Activated CD8-positive, alpha-beta memory T cell treated with anti-CD3 and anti-CD28 coated beads, Interleukin-2, amount 50 U/mL, for 48 hours (primary cell): ENCODE measurements at regions not wholly inside any gene's neighbourhood (a gene's known extent, or its start where the extent isn't known, plus 50 kb on each side); places are given as distances from the start of the nearest gene placed in this dataset.
"Not testable (repeated sequence)": the region's sequence is repeated elsewhere in the genome, so short reads cannot be mapped to it uniquely, and the experiment has no call there.

Experiments used
- DNase-seq: peaks from one replicate; pipeline ENCODE4 v3.0.0-alpha.2; 2020

DNA sequence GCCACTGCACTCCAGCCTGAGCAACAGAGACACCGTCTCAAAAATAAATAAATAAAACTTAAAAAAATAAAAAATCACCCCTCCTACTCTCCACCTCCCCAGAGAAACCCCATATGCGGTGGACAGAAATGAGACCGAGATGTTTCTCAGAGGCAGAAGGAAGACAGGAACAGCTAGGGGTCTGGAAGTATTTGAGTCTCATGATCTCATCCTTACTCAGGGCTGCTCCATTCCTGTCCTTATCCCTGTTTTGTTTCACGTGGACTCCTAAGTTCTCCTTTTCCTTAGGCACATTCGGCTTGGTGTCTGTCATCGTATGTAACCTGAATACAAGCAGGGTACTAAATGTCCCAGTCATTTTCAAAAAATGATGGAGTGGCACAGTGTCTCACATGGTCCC, 76.1 kb downstream of the C9orf50 start:
- DNase-seq, result no peak

DNA sequence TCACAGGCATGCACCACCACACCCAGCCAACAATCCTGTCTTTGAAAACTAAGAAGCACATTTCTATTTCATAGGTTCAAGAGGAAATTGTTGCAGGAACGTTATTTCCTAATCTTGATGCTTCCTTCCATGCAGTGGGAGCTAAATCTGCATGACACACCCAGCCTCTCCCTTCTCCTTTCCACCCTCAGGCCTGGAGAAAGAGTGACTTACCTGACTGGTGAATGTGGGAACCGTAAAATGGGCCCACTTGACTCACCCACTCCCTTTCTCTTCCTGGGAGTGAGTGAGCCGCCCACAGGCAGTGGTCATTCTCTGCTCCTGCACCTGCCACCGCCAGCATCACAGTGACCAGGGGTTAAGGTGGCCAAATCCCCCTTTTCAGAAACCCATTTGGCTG, 78.2 kb downstream of the C9orf50 start:
- no peak for DNase-seq

DNA sequence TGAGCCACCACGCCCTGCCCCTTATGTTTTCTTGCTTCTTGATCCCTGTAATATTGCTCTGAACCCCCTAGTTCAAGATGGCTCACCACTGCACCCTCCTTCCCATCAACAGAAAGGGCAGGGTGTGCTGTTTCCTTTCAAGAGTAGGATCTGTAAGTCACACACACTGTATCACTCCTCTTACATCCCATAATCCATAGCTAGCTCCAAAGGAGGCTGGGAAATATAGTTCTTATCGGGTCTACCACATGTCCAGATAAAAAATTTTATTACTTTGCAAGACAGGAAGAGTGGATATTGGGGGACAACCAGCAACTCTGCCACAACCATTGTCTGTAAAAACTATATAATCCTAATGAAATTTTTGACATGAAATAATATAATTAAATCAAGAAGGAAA, 79.6 kb downstream of the C9orf50 start:
- no peak for DNase-seq

DNA sequence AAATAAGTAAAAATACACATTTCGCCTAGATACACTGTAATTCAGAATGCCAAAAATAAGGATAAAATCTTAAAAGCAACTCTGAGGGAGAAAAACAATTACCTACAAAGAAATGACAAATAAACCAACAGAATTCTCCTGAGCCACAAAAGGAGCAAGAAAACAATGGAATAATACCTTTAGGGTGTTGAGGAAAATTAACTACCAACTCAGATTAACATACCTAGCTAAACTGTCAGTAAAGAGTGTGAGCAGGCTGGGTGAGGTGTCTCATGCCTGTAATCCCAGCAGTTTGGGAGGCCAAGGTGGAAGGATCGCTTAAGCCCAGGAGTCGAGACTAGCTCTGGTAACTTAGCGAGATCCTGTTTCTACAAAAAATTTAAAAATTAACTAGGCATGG, 81.5 kb downstream of the C9orf50 start:
- no peak for DNase-seq

DNA sequence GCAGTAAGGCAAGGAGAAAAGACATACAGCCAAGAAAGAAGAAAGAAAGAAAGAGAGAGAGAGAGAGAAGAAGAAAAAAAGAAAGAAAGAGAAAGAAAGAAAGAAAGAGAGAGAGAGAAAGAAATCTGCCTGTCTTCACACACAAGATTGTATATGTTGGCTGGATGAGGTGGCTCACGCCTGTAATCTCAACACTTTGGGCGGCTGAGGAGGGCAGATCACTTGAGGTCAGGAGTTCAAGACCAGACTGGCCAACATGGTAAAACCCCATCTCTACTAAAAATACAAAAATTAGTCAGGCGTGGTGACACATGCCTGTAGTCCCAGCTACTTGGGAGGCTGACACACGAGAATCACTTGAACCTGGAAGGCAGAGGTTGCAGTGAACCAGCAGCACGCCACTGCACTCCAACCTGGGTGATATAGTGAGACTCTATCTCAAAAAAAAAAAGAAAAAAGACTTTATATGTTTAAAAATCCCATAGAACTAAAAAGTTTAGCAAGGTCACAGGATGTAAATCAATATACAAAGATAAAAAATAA, 89.0 kb downstream of the C9orf50 start:
- DNase-seq, result not testable (repeated sequence)

DNA sequence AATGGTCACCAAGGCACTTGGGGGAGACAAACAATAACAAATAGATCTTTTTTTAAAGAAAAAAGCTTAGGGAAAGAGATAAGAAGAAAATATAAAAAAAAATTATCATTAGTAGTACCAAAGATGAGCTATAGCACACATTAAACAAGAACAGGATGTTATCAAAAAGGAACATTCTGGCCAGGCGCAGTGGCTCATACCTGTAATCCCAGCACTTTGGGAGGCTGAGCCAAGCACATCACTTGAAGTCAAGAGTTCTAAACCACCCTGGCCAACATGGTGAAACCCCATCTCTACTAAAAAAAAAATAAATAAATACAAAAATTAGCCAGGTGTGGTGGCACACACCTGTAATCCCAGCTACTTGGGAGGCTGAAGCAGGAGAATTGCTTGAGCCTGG, 92.9 kb downstream of the C9orf50 start:
- not testable (repeated sequence) for DNase-seq

DNA sequence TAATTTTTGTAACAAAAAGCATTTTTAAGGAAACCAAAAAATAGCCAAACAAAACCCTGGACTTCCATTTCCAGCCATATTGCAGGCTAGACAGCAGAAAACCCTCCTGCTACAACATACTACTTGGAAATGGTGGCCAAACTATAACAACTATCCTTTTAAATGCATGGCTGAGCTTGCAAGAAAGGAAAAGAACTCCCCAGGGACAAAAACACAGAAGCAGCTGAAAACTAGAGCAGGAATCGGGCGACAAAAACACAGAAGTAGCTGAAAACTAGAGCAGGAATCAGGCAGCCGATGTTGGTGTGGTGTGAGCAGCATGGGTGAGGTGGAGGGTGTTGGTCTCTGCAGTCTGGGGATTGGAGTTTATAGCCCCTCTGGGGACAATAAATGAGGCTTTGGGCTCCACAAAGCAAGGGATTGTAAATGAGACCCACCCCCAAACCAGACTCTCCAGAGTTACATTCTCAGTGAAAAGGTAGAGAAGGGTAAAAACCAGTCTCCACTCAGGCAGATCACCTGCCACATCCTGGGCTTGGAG, 95.2 kb downstream of the C9orf50 start:
- no peak for DNase-seq

DNA sequence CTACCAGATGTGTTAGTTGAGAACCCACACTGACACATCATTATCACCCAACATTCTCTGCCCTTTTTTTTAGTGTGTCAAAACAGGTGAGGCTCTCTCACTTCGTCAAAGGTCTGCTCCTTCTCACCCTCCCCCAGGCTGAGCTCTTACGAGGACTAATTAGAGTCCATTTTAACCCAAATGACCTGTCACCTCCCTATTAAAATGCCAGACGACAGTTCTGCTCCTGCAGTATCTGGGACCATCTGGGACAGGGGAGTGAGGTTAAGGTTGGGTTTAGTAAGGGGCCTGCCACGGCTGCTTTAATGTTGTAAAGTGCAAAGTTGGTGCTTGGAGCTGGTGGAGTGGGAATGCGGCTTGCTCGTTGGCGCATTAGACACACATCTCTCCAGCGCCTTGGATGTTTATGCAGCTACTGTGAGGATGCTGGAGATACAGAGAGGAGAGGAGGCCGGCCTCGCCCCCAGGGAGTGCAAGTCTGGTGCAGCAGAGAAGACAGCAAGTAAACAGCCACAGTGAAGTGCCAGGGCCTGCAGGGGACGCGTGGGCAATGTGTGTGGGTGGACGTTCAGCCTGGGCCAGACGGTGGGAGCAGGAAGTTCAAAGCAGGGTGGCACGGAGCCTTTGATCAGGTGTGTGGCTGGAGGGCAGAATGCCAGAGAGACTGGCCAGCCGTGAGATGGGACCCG, 96.2 kb downstream of the C9orf50 start:
- DNase-seq, result no peak

DNA sequence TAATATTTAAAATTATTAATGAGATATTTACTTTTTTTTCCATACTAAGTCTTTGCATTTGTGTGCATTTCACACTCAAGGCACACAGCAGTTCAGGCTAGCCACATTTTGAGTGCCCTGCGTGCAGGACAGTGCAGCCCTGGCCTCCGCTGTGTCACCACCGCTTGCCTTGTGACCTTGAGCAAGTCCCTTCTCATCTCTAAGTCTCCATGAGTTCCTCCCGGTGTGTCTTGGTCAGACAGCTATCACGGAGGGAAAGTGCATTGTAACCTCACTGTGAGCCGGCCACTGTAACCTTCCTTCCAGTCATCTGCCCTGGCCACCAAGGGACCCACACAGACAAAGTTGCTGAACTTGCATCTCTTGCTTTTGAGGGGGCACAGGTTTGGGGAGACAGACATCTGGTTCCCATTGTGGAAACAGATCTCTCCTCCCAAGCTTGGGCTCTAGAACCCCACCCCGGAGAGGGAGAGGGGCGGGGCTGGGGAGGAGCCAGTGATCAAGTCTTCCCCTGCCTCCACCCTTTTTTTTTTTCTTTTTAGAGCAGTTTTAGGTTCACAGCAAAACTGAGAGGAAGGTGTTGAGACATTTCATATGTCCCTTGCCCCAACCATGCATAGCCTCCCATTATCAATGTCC, 96.8 kb downstream of the C9orf50 start:
- DNase-seq, result no peak

DNA sequence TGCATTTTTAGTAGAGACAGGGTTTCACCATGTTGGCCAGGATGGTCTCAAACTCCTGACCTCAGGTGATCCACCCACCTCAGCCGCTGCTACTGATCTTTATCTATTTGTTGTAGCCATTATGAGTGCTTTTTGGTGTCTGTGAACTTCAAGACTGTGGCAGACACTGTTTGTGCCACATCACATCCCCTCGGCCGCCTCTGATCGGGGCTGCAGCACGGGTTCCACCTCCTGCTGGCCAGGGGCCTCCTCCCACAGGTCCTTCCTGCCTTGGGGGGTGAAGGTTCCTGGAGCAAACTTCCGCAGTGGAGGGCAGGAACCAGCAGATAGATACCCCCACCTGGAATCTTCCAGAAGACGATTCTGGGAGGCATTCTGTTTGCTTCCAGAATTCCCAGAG, 98.5 kb downstream of the C9orf50 start:
- no peak for DNase-seq

DNA sequence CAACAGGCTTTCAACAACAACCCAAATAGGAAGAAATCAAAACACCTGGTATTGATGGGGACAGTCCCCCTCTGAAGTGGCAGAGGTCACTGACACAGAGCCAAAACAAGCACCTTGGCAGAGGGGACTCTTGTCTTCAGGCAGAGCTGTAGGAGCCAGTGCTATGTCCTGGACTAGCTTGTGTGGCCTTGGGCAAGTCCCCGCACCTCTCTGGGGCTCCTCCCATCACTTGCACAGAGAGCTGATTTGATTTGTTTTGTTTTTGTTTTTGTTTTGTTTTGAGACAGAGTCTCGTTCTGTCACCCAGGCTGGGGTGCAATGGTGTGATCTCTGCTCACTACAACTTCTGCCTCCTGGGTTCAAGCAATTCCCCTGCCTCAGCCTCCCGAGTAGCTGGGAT, 100.8 kb downstream of the C9orf50 start:
- DNase-seq, result no peak

DNA sequence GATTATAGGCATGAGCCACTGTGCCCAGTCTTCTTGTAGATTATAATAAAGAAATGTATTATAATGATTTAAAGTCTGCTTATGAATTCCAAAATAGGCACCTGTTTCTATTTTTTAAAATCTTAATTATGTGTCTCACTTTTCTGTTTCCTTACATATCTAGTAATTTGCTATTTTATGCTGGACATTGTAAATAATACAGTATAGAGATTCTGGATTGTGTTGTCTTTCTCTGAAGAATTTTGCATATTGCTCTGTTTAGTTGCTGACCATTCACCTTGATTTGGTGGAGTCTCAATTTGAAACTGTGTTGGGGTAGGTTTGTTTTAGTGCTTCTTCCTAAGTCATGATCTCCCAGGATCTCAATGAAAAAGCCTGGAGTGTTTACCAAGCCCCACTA, 102.8 kb downstream of the C9orf50 start:
- no peak for DNase-seq

DNA sequence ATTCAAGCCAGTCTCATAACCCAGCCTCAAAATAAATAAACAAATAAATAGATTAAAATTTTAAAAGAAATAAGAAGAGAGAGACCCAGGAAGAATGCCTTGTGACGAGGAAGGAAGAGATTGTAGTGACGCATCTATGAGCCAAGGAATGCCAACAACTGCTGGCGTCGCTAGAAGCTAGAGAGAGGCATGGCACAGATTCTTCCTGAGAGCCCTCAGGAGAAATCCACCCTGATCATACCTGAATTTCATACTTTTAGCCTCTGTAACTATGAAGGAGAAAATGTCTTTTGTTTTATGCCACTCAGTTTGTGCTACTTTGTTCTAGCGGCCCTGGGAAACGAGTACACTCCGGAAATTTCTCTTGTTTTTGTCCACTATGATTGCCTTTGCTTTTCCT, 103.9 kb downstream of the C9orf50 start:
- no peak for DNase-seq

DNA sequence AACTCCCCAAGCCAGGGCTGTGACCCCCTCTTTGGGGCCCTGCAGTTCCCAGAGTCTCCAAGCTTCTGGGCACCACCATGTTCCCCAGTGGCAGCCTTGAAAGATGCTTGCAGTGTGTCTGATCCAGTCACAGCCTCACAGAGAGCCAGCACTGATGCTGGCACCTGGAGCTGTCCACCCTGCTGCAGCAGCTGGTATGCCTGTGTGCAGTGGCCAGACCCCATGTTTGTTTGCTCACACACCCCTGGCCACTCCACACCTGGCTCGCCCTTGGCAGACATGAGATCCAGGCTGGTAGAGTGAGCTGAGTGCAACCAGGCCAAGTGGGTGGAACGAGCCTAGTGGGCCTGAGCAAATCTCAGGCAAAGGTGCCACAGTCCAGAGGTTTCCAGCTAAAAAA, 106.0 kb downstream of the C9orf50 start:
- no peak for DNase-seq

DNA sequence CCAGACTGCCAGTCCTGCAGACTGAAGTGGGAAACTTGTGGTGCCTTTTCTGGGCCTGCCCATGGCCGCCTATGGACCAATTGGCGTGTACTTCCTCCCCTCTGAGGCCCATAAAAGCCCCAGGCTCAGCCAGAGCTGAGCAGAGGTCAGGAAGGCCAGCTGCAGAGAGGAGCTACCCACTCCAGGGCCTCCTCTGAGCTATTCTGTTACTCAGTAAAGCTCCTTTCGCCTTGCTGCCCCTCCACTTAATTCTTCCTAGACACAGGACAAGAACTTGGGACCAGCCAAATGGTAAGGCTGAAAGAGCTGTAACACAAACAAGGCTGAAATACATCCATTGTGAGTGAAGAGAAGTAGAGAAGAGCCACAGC, 106.4 kb downstream of the C9orf50 start:
- no peak for DNase-seq

DNA sequence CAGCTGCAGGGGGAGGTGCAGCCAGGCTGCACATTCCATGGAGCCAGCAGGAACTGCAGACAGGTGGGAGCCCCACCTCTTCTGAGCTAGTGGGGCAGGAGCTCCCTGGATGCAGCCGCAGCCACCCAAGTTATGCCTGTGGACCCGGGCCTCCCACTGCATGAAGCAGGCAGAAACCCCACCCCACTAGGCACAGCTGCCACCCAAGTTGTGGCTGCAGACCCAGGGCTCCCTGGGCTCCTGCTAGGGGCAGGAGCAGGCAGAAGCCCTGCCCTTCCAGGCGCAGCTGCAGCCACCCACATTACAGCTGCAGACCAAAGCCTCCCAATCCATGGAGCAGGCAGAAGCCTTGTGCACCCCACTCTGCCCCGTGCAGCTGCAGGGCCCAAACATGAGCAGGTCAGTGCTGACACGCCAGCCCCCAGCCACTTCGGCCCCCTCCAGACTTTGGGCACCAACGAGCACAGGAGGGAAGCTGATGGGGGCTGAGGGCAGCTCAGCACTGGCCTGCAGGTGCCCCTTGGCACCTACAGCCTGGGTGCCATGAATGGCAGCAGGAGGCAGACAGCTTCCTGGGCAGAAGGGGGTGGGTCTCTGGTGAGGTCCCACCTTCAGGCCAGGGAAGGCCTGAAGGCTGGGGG, 106.9 kb downstream of the C9orf50 start:
- DNase-seq, result no peak

DNA sequence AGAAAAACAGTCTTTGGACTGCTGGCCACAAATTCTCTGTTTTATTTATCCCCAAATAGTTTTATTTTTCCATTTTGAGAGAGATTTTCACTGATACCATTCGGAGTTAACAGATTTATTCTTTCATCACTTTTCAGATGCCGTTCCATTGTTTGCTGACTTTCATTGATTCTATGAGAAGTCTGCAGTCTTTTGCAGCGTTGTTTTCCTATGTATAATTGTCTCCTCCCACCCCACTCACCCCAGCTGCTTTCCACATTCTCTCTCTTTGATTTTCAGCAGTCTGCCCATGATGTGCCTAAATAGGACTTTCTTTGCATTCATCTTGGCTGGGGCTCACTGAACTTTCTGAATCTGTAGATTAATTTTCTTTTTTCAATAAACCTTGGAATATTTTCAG, 107.6 kb downstream of the C9orf50 start:
- no peak for DNase-seq

DNA sequence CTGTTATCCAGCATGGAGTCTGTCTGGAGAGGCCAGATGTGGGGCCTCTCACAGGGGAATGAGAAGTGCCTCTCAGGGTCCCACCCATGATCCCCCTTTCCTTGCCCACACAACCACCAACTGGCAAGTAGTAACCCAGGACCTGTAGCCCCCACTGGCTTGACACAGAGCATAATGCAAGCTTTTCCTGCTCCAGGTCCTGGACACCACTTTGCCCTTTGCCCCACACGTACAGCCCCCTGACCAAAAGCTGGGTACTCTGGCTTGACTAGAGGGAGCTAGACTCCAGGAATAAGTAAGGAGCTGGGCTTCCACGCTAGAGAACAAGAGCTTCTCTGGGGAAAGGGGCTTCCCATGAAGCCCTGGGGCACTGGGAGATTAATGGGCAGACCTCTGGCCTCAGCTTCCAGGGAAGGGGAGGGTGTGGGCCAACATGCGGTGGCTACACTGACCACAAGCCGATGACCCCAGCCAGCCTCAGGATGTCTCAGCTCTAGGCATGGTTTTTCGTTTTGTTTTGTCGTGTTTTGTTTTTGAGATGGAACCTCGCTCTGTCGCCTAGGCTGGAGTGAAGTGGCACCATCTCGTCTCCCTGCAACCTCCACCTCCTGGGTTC, 109.5 kb downstream of the C9orf50 start:
- no peak for DNase-seq

DNA sequence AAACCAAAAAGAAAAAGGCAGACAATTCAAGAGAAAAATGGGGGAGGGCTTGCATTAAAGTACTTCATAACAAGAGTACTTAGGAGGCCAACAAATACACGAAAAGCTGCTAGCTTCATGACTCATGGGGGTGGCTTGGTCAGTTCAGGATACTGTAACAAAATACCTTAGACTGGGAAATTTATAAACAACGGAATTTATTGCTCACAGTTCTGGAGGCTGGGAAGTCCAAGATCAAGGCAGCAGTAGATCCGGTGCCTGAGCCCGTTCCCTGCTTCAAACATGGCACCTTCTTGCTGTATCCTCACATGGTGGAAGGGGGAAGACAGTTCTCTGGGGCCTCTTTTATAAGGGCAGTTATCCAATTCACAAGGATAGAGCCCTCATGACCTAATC, 111.4 kb downstream of the C9orf50 start:
- DNase-seq, result no peak

DNA sequence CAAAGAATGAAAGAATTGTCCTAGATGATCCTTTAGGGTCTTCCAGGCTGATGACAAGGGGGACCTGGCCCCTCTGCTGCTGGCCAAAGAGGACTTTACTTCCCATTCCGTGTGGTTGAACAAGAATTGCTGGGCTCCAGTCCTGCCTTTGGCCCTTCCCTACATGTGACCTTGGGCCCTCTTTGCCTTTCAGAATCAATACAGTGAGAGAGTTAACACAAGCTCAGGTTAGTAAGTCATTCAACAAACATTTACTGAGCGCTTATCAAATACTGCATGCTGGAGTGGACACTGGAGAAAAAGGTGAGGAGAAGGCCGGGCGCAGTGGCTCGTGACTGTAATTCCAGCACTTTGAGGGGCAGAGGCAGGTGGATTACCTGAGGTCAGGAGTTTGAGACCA, 113.1 kb downstream of the C9orf50 start:
- no peak for DNase-seq

DNA sequence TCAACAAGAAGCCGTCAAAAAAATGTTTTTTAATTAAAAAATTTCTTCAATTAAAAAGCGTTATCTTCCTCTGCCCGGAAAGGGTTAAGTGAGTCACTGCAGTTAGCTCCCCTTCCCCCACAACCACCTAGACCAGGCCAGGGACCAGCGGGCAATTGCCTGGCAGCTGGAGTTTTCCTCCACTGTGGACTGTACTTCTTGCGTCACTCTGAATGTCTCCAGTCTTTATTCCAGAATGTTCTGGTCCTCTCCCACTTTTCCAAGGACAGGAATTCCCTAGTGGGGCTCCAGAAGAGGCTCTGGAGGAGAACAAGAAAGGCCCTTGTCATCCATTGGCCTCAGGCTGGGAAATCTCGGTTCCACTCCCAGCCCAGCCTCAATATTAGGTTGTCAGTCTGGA, 114.0 kb downstream of the C9orf50 start:
- no peak for DNase-seq

DNA sequence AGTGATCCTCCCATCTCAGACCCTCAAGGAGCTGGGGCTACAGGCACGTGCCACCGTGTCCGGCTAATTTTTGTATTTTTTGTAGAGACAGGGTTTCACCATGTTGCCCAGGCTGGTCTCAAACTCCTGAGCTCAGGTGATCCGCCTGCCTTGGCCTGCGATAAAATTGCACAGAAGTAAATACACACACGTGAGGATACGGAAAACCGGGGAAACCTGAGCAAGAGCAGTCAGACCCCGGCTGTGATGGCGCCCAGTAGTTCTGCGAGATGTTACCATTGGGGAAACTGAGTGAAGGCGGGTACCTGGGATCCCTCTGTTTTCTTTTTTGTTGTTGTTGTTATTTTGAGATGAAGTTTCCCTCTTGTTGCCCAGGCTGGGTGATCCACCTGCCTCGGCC, 114.9 kb downstream of the C9orf50 start:
- no peak for DNase-seq

DNA sequence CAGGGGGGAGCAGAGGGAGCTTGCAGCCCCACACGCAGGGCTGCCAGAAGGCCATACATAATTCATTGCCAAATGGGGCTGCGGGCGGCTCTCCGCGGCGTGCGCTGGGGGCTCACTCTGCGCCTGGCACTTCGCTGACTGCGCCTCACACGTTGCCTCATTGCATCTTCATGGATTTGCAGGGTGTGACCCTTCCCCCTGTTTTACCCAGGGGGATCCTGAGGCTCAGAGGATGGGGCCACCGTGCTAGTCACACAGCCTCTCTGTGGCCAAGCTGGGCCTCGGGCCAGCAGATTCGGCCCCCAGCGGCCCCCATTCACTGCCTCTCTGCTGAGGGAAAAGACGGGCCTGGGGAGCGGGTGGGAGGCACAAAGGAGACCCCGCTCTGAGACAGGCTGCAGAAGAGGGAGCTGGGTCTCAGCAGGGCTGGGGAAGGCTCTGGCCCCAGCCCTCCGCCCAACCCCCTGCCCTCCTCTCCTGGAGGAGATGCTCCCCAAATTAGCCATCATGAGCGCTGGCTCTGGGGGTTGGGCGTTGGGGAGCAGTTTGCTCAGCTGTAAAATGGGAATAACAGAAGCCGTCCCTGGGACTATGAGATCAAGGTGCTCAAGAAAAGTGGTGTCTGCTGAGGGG, 115.5 kb downstream of the C9orf50 start:
- no peak for DNase-seq
